MV-4-11 (cell line): ENCODE measurements at regions not wholly inside any gene's neighbourhood (a gene's known extent, or its start where the extent isn't known, plus 50 kb on each side); places are given as distances from the start of the nearest gene placed in this dataset.
A peak's percentile ranks its signal among the peaks of the same experiment; 100 is the strongest.
"Not testable (repeated sequence)": the region's sequence is repeated elsewhere in the genome, so short reads cannot be mapped to it uniquely, and the experiment has no call there.

Source experiments
- DNase-seq: peaks from one replicate; lab custom pipeline; 2025; lab: John Stamatoyannopoulos, UW

DNA sequence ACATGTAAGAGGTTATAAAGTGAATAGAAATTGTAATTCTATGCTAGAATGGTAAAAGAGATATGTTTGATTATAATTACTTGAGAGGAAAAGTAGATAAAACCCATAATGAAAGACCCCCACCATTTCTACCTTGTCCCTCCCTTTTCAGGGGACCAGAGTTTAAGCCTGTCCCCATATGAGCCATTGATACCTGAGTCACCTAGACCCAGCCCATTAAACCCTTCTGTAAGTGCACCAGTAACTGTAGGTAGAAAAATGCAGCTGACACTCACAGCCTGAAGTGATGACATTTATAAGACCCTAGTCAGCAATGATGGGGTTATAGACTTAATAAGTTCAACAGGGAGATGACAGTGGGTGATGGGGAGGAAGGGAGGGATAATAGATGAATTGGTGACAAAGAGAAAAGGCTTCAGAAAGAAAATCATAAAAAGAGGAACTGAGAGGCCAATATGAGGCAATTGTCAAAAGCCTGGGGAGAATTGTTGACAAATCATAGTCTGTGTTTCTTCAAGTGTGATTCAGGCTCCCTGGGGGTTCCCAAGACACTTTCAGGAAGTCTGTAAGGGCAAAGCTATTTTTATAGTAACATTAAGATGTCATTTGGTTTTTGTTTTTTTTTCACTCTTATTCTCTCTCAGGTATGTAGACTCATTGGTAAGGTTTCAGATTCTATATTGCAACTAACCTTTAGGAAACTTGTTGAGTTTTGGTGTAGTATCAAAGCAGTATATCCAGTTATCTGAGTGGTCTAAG lies 544.2 kb downstream of the SATB2 start:
- peak; percentile 96 for DNase-seq

DNA sequence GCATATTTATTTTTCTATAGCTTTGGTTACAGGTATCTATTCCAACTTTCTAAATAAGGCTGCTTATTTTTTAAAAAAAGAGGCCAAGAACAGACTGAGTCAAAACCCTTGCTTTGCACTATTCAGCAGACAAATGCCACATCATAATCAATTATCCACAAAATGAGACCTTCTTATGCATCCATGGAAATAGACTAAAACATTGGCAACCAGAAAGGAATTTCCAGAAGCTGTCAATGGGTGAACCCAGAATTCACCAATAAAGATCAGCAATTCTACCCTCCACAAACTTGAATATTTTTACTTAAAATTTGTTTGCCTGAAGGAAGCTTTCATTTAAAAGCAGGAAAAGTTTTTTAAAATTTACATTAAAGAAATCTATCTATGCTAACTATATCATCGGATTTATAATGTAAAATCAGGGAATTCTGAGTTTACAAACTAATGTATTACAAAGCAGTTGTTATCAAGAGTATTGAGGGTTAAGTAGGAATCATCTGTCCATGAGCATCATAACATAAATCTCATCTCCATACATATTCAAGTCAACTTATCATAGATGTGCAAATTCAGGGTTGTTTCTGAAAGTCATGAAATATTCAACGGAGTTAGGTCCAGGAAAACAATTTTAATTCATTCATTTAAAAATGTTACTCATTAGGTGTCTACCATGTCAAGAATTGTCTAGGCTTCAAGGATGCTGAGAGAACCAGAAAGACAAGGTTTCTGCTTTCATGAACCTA lies 548.0 kb downstream of the SATB2 start:
- no peak for DNase-seq

DNA sequence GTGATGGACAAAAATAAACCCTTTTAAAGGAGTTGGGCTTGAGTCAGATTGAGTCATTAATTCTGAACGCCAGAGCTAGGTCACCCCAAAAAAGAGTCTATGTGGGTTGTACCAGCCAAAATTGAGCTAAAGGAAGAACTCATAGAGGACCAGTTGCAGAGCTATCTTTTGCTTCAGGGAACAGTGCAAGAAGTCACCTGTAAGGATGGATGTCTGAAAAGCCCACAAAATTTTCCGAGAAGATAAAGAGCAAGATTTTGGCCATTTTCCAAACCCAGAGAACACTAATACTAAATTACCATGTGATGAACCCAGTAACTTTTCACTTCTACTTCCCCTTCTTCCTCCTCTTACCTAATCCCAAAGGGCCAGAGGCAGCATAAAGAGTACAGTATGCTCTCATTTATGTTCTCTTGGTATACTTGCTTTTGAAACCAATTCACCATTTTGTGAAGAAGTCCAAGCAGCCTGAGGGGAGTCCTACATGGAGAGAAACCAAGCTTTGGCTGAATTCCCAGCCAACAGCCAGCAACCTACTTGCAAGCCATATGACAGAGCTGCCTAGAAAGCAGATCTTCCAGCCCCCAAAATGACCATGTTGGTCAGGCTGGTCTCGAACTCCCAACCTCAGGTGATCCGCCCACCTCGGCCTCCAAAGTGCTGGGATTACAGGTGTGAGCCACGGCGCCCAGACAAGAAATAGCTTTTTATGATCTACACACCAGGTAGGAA lies 551.7 kb downstream of the SATB2 start:
- peak; percentile 85 for DNase-seq

DNA sequence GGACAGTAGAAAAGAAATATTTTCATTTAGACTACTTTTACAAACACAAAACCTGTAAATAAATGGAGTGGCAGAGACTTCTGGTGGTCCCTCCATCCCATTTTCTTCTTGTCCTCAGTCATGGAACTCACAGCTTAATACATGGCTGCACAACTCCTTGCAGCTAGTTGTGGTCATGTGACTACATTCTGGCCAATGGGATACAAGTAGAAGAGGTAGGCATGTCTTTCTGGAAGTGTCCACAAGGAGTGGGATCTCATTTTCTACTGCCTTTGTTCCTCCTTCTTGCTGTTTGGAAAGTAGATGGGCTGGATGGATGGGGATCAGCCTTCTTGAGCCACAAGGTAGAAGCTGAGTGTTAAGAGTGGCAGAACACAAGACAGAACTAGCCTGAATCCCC lies 555.8 kb downstream of the SATB2 start:
- DNase-seq = no peak

DNA sequence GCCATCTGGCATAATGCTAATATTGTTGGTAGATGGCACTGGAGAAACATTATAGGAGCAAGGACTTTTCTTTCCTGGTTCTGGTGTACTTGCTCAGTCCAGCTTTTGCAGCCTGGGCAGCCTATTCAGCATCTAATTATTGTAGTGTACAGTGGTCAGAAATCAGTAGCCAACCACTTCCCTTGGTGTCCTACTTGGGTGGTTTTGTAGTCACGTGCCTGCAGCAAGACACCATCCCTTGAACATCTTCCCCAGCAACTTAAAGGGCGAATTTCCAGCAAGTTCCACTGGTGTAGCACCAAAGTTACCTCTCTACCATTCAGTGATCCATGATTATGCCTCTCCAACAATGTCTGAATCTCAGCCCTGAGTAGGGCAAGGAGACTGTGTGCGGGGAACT lies 557.6 kb downstream of the SATB2 start:
- no peak for DNase-seq

DNA sequence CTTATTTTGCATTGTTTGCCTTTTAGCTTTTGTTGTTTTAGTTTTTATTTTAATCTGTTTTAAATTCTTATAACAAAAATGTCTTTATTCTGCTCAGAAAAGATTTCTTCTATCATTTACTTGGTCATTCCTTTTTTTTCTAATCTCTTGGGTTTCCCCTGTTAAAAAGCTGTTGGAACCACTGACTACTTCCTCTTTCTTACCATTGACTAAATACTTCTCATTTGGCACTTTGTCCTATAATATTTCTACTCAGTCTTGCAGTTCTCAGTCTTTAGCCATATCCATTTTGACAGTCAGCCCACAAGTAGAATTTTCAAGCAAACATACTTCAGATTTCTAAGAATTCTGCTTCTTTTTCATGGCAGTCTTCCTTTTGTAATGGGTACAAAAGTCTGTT lies 567.2 kb downstream of the SATB2 start:
- DNase-seq = peak; percentile 81

DNA sequence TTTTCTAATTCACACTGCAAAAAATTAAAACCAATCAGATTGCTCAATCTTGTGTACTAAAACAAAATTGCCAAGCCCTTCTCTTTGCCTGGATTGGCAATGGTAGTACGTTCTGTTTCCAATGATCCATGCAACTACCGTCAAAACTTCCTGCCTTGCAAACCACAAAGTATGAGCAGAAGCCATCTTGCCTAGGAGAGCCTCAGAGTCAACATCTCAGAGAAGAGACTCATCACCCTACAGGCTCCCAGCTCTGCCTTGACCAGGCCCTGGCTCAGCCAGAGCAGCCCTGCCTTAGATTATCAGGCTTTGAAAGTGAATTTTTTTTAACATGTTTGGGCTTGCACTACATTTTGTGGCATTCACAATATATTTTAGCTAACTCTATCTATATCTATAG lies 574.1 kb downstream of the SATB2 start:
- no peak for DNase-seq

DNA sequence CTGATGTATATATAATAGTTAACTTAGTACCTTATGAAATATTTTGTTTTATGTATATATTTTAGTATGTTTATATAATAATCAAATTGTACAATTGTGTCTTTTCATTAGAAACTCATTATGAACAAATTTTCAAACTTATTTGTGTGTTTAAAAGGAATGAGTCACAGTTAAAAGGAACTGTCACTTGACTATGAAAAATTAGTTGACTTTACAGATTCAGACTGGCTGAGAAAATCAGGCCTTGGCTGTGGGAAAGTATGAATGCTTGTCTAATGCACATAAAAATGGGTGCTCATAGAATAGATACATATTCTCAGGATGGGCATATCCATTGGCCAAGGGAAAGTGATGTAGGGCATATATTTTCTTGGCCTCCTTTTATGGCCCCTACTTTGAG lies 576.8 kb downstream of the SATB2 start:
- DNase-seq = no peak

DNA sequence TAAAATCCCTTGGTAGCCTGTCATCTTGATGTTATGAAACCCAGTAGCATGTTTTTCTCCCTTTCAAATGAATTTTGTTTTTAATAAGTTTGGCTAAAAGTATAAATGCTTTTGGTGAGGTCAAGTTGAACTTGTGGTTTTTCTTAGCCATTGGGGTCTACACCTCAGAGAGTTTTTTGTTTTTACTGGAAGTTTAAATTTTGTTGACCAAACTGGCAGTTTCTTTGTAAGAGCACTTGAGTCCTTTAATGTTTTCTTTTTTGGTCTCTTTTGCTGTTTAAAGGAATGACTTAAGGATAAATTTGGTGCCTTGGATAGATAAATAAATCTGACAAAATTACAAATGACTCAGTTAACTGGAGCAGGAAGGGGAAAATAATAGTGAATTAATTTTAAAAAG lies 577.3 kb downstream of the SATB2 start:
- DNase-seq = no peak

DNA sequence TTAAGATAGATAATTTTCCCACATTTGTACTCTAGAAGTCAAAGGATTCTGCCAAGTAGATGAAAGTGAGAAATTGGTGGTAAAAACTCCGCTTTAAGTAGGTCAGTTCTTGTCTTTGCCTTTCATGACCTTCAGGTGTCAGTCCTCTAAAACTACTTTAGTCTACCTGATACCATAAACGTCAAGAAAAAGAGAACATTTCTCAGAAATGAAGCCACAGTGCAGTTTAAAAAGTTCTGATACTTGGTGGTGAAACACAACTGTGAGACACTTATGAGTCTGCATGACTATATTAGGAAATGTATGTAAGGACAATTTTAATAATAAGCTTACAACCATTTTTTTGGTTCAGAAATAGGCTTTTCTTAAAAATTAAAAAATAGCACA lies 583.3 kb downstream of the SATB2 start:
- no peak for DNase-seq

DNA sequence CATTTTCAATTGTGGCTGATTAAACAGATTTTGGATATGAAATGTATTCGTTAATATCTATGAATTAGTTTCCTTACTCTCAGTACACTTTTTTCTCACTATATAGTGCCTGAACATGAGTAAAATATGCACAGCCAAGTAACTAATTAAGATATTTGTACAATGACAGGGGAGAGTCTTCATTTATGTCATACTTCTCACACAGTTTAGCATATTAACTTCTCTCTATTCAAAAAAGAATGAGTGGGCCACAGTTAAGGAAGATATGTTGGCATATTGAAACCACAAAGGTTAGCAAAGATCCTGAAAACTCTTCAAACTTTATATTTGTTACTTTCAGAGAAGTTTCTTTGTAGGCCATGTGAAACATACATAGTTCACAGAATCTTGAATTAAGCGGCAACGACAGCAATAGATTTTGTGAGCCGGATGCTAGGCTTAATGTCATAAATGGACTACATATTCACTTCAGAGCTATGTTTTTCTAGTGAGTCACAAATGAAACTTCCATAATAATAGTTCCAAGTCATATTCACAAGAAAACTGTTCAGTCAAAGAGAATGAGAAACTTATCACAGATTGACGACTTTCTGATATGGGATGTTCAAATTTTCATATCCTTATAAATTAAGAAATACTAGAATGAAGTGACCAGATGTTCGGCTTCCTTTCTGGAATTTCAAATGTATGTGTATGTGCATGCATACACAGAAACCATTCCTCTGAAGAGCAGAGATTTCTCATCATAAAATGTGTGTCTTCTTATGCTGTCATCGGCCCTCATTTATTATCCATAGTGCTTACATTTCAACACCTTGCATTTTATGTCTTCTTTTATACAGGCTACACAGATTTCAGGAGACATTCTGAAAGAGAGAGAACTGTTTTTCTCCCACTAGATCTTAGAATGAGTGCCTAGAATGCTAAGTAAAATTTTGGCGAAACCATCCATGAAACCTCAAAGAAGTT lies 584.0 kb downstream of the SATB2 start:
- no peak for DNase-seq

DNA sequence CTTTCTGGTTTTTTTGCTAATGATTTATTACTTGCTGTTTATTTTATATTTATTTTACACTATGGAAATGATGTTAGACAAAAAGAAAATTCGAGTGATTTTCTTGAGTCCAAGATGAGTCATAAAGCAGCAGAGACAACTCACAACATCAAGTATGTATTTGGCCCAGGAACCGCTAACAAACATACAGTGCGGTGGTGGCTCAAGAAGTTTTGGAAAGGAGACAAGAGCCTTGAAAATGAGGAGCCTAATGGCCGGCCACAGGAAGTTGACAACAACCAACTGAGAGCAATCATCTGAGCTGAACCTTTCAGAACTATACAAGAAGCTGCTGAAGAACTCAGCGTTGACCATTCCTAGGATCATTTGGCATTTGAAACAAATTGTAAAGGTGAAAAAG lies 594.1 kb downstream of the SATB2 start:
- no peak for DNase-seq

DNA sequence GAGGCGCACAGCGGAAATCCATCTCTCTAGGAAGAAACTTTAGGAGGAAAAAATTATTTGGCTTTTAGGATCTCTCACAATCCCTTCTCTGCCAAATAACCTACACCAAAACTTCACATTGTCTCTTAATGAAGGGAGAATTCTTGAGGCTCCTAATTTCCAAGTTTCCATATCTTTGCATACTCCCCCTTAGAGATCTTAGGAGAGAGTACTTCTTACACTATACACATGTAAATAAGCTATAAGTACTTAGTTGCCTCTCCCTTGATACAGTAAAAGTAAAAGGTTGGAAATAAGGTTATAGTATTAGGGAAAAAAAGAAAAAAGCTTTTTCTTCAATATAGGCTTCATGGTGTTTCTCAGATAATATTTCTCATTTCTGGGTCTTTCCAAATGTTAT lies 596.7 kb downstream of the SATB2 start:
- DNase-seq = no peak

DNA sequence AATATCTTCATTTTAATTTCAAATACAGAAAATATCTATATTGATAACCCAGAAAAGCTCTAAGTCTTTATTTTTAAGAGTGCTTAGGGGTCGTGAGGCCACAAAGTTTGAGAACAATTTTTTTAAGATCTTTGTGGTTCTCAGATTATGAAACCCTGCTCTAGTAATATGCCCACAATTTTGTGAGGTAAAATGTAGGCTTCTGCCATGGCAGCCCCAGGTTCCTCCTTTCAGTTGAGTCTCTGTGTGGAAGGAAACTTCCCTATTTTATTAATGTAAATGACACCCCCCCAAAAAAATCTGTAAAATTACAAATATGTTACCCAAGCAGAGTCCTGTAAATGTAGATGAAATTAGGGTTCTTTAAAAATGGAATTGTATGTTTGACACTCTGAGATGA lies 600.5 kb downstream of the SATB2 start:
- peak; percentile 84 for DNase-seq

DNA sequence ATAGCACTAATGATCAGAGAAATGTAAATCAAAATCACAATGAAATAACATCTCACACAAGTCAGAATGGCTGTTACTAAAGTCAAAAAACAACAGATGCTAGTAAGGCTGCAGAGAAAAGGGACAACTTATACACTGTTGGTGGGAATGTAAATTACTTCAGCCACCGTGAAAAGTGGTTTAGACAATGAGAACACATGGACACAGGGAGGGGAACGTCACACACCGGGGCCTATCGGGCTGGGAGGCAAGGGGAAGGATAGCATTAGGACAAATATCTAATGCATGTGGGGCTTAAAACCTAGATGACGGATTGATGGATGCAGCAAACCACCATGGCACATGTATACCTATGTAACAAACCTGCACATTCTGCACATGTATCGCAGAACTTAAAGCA lies 602.0 kb downstream of the SATB2 start:
- DNase-seq = not testable (repeated sequence)

DNA sequence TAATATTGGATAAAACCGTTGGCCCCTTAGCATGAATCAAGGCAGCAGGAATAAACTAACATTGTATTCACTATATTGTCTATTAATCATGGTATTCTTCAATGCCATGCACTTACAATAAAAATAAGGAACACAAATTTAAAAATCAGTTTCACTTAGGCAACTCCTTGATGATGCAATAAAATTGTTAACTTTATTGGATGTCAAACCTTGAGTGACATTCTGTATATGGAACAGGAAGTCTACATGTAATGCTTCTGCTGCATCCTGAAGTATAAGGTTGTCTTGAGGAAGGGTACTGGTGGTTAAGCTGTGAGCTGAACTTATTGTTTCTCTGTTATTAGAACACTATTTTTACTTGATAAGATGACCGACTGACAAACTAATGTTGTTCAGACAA lies 605.5 kb downstream of the SATB2 start:
- DNase-seq = peak; percentile 71

DNA sequence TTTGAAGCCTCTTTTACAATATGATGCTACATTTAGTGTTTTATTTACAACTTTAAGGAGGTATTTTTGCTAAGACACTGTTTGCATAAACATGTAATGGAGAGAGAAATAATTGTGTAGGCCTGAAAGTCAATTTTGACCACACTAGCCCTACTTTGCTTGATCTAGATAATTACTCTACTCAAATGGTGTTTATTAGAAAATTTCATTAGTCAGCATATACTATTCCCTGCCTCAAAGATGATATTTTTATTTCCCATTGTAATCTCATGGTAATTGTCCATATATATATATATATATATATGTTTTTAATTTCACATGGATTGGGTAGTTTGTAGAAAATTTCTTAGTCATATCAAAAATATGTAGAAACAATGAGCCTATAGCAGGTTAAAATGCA lies 632.2 kb downstream of the SATB2 start:
- no peak for DNase-seq

DNA sequence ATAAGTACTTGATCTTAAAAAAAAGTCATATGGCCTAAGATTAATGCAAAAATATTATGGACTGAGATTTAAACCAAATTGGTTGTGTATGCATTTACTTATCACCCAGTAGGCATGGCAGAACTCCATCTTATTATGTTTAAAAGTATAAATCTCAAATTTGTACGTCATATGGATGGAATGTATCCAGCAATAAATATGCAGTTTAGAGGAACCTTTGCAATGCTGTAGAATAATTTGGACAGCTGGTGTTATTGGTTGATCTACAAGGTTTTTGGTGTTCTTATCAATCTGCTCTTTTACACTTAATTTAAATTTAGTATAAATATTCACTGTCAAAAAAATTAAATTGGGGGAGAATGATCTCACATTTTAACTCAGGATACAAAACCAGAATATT lies 640.2 kb downstream of the SATB2 start:
- no peak for DNase-seq

DNA sequence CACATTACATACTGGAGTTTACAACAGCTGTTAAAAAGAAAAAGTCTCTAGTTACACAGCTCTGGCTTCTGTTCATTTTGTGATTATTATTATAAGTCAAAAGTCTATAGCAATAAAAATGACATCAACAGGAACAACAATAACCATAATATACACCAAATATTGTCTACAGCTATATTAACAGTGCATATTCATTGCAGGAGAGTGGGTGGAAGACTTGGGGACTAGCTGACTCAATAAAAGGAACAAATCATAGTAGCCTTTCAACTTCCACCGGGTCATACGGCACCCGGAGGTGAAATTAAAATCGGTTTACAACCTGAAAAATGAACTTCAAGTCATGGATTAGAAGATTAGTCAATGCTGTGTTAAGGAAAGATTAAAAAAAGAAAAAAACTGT lies 642.1 kb downstream of the SATB2 start:
- DNase-seq = no peak

DNA sequence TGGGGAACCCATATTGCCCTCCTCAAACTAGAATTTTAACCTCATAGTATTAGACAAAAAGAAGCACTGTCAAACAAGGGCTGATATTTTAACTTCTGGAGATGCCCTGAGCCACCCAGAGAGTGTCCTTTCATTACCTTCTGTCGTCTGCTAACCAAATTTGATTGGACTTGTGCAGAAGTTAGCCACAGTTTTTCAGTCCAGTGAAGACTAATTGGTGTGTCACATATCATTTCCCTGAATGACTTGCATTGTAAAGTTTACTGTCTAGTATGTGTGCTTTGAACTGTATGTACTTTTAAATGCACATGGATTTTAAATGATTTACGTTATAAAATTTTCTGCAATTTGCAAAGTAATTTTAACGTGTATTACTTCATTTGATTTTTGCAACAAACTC lies 646.5 kb downstream of the SATB2 start:
- no peak for DNase-seq

DNA sequence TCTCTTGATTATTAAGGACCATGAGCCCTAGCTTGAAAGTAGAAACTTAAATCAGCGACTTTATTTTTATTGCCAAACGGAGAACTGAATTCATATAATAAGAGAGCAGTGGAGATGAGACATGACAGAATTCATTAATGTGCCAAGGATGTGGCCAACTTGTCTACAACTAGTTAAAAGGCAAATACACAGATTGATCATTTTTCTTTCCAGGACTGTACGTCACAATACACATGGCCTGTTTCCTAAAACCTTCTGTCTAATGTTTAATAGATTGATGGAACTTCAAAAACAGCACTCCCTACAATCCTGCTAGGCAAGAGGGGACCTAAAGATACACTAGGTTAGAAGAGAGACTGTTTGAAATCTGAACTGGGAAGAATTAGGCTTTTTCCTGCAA lies 647.8 kb downstream of the SATB2 start:
- no peak for DNase-seq

DNA sequence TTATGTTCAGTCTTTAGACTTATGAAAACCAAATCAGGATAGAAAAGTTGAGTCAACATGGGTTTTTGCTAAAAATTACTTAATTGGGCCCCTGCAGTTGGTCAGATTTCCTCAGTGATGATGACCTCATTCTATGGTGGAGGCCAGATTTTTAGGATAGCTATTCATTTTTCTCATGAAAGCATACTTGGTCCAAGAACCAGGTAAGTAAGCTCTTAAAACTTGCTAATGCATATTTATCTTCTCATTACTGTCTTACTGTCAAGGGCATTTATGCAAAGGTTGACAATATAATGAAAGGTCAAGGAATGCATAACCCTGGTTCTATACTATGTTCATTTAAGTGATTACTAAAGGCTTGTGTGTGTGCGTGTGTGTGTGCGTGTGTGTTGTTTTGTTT lies 650.6 kb downstream of the SATB2 start:
- no peak for DNase-seq
